Panc1 (cell line): ENCODE measurements at regions not wholly inside any gene's neighbourhood (a gene's known extent, or its start where the extent isn't known, plus 50 kb on each side); places are given as distances from the start of the nearest gene placed in this dataset.

ENCODE experiments used
- TF ChIP-seq, protein P1 (sequence below): fragments of 450-650 bp; IDR thresholded peaks from 2 replicates; pipeline ENCODE4 v1.5.1; 2017; ENCODE audit warnings: mild to moderate bottlenecking
- TF ChIP-seq, protein P2 (sequence below), 2 experiments: IDR thresholded peaks; 2 replicates each; pipeline ENCODE4 v1.6.1; 2011 to 2012; ENCODE audit warnings: low read depth in 2 of 2, control low read depth in 1 of 2, low read length in 1 of 2, mild to moderate bottlenecking in 1 of 2, moderate library complexity in 1 of 2; ENCODE audit not compliant: insufficient read depth in 1 of 2

DNA sequence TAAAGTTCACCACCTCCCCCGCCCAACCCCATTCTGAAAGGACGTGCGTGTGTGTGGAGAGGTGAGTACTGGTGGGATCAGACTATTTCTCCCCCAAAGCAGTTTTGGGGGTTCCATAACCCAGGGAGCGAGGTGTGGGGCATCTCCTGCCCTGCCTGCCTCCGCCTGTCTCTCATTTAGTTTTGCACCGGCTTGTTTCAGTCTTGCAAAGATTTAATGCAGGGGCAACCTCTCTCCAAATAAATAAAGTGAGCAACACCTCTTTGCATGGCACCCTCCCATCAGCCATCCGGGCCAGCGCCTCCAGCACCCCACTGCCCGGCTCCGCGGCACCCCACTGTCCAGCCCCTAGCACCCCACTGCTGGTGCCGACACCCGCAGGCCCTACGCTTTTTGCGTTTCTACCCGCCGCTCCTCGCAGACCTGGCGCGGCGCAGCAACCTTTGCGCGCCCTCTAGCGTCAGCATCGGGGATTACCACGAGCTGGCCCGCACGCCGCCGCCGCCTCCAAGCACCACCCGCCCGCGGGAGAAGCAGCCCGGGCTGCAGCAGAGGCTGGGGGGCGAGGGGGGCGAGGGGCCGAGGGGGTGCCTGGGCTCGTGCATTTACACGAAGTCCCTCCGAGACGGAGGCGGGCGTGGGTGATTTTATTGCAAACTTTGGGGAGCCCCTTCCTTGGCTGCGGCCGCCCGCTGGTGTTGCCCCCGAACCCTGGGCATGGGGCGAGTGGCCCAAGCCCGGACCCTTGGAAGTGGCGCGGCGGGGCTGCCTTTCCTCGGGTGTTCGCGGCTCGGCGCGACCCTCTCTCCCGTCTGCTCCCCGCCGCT is 55.8 kb upstream of the VRK1 start:
- TF ChIP-seq, protein P1, sequence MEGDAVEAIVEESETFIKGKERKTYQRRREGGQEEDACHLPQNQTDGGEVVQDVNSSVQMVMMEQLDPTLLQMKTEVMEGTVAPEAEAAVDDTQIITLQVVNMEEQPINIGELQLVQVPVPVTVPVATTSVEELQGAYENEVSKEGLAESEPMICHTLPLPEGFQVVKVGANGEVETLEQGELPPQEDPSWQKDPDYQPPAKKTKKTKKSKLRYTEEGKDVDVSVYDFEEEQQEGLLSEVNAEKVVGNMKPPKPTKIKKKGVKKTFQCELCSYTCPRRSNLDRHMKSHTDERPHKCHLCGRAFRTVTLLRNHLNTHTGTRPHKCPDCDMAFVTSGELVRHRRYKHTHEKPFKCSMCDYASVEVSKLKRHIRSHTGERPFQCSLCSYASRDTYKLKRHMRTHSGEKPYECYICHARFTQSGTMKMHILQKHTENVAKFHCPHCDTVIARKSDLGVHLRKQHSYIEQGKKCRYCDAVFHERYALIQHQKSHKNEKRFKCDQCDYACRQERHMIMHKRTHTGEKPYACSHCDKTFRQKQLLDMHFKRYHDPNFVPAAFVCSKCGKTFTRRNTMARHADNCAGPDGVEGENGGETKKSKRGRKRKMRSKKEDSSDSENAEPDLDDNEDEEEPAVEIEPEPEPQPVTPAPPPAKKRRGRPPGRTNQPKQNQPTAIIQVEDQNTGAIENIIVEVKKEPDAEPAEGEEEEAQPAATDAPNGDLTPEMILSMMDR = peak; percentile 92
- TF ChIP-seq, protein P2, sequence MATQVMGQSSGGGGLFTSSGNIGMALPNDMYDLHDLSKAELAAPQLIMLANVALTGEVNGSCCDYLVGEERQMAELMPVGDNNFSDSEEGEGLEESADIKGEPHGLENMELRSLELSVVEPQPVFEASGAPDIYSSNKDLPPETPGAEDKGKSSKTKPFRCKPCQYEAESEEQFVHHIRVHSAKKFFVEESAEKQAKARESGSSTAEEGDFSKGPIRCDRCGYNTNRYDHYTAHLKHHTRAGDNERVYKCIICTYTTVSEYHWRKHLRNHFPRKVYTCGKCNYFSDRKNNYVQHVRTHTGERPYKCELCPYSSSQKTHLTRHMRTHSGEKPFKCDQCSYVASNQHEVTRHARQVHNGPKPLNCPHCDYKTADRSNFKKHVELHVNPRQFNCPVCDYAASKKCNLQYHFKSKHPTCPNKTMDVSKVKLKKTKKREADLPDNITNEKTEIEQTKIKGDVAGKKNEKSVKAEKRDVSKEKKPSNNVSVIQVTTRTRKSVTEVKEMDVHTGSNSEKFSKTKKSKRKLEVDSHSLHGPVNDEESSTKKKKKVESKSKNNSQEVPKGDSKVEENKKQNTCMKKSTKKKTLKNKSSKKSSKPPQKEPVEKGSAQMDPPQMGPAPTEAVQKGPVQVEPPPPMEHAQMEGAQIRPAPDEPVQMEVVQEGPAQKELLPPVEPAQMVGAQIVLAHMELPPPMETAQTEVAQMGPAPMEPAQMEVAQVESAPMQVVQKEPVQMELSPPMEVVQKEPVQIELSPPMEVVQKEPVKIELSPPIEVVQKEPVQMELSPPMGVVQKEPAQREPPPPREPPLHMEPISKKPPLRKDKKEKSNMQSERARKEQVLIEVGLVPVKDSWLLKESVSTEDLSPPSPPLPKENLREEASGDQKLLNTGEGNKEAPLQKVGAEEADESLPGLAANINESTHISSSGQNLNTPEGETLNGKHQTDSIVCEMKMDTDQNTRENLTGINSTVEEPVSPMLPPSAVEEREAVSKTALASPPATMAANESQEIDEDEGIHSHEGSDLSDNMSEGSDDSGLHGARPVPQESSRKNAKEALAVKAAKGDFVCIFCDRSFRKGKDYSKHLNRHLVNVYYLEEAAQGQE (IDR thresholded peaks at IDR 0.05; ENCODE audit: insufficient read depth in 1 of 2, low read depth in 2 of 2, low read length in 1 of 2) = no peak
